Endothelial cell of umbilical vein (primary cell): ENCODE measurements at regions not wholly inside any gene's neighbourhood (a gene's known extent, or its start where the extent isn't known, plus 50 kb on each side); places are given as distances from the start of the nearest gene placed in this dataset.

Experiments
- BruUV-seq: library from RNA; stranded (reverse); fragments of 400-500 nt; replicated peaks from 2 replicates; lab custom pipeline; 2021; lab: Mats Ljungman, UMichigan
- CTCF ChIA-PET: fragments of 300-600, 350-600 bp; sonication (Branson Sonifier 250); formaldehyde crosslinking; loops from one replicate; lab custom pipeline; 2021; ENCODE audit warnings: antibody characterized with exemption, inconsistent platforms; lab: Charles Lee
- POLR2A ChIA-PET: fragments of 300-600, 350-600 bp; sonication (Branson Sonifier 250); formaldehyde crosslinking; loops from one replicate; lab custom pipeline; 2021; ENCODE audit warnings: antibody characterized with exemption, inconsistent platforms; lab: Charles Lee
- DNase-seq: peaks from one replicate; pipeline ENCODE4 v3.0.0-alpha.2; 2011; ENCODE audit warnings: low read depth, low spot score
- FAIRE-seq: peaks from 2 replicates; lab custom pipeline; 2011; peaks lifted over from hg19 to GRCh38; lab: Jason Lieb, UNC
- H2AFZ ChIP-seq: 2 replicates; pipeline ENCODE4 v1.6.0; 2012; ENCODE audit warnings: low read depth, low read length, control low read depth, inconsistent platforms
- H3K27ac ChIP-seq: 2 replicates; pipeline ENCODE4 v1.5.1; 2011; ENCODE audit warnings: low read depth, mild to moderate bottlenecking, control low read depth, low read length, moderate library complexity; ENCODE audit not compliant: insufficient read depth
- H3K27me3 ChIP-seq, 2 experiments: 2 replicates each; pipeline versions ENCODE4 v1.6.0 to v1.6.1; 2011; ENCODE audit warnings: low read length in 2 of 2, mixed read lengths in 1 of 2; ENCODE audit not compliant: control insufficient read depth in 2 of 2, insufficient read depth in 2 of 2
- H3K36me3 ChIP-seq, 2 experiments: 2 replicates in 1 of 2; 3 replicates in 1 of 2; pipeline ENCODE4 v1.5.1; 2011; ENCODE audit warnings: low read length in 2 of 2, mild to moderate bottlenecking in 1 of 2, moderate library complexity in 1 of 2; ENCODE audit not compliant: control insufficient read depth in 2 of 2, insufficient read depth in 2 of 2; ENCODE audit errors: extremely low read depth in 1 of 2
- H3K4me1 ChIP-seq: 3 replicates; pipeline ENCODE4 v1.5.1; 2011; ENCODE audit warnings: mild to moderate bottlenecking, low read length; ENCODE audit not compliant: control insufficient read depth, insufficient read depth; ENCODE audit errors: extremely low read depth
- H3K4me2 ChIP-seq: 2 replicates; pipeline ENCODE4 v1.6.1; 2011; ENCODE audit warnings: low read length, control low read depth, mixed read lengths; ENCODE audit not compliant: insufficient read depth
- H3K4me3 ChIP-seq, 3 experiments: fragments of 200-600 bp in 1 of 3; sonication (generic), shearing (Covaris generic) in 1 of 3; replicated peaks in 1 of 3; 2 replicates each; pipeline ENCODE4 v1.5.1; 2011 to 2016; ENCODE audit warnings: control low read depth in 3 of 3, low read length in 3 of 3, mild to moderate bottlenecking in 2 of 3, inconsistent platforms in 1 of 3, low read depth in 1 of 3, moderate library complexity in 1 of 3; ENCODE audit not compliant: insufficient read depth in 1 of 3
- H3K79me2 ChIP-seq: 2 replicates; pipeline ENCODE4 v1.6.0; 2012; ENCODE audit warnings: low read length, inconsistent platforms; ENCODE audit not compliant: control insufficient read depth, insufficient read depth
- H3K9ac ChIP-seq: replicated peaks from 2 replicates; pipeline ENCODE3; 2011; ENCODE audit warnings: low read length, control low read depth; ENCODE audit not compliant: insufficient read depth; ENCODE audit errors: extremely low read depth
- H3K9me1 ChIP-seq: replicated peaks from 3 replicates; pipeline ENCODE4 v1.6.0; 2011; ENCODE audit warnings: mild to moderate bottlenecking, low read length; ENCODE audit not compliant: control insufficient read depth, insufficient read depth; ENCODE audit errors: extremely low read depth
- H3K9me3 ChIP-seq: replicated peaks from 2 replicates; pipeline ENCODE4 v1.5.1; 2012; ENCODE audit warnings: low read length, inconsistent platforms; ENCODE audit not compliant: control insufficient read depth, insufficient read depth
- H4K20me1 ChIP-seq: replicated peaks from 2 replicates; pipeline ENCODE3; 2011; ENCODE audit warnings: mild to moderate bottlenecking, low read length; ENCODE audit not compliant: control insufficient read depth, insufficient read depth; ENCODE audit errors: extremely low read depth
- CTCF ChIP-seq, 2 donors: IDR thresholded peaks; 1 replicate in 1 of 2; 2 replicates in 1 of 2; pipeline ENCODE4 v1.5.1; 2011; ENCODE audit warnings: low read length in 2 of 2, mild to moderate bottlenecking in 2 of 2, moderate library complexity in 2 of 2, control low read depth in 1 of 2, inconsistent platforms in 1 of 2, low read depth in 1 of 2; ENCODE audit not compliant: insufficient read depth in 1 of 2; ENCODE audit errors: extremely low read depth in 1 of 2
- EZH2 ChIP-seq: IDR thresholded peaks from 2 replicates; pipeline ENCODE4 v1.6.1; 2012; ENCODE audit warnings: borderline replicate concordance, low read depth, mild to moderate bottlenecking, moderate library complexity, low read length, inconsistent platforms; ENCODE audit not compliant: severe bottlenecking
- FOS ChIP-seq: IDR thresholded peaks from 2 replicates; pipeline ENCODE4 v1.6.1; 2011; ENCODE audit warnings: mild to moderate bottlenecking, low read length, moderate library complexity, borderline replicate concordance; ENCODE audit not compliant: insufficient read depth
- GATA2 ChIP-seq: IDR thresholded peaks from 2 replicates; pipeline ENCODE4 v1.7.0; 2011; ENCODE audit warnings: low read depth, mild to moderate bottlenecking, moderate library complexity, mixed read lengths, low read length; ENCODE audit not compliant: insufficient read length, insufficient read depth
- JUN ChIP-seq: IDR thresholded peaks from 2 replicates; pipeline ENCODE4 v1.6.1; 2011; ENCODE audit warnings: borderline replicate concordance, low read depth; ENCODE audit not compliant: insufficient read length, insufficient read depth
- MYC ChIP-seq: IDR thresholded peaks from one replicate; pipeline ENCODE4 v1.6.1; 2011; ENCODE audit warnings: mild to moderate bottlenecking, low read depth, low read length
- POLR2A ChIP-seq: IDR thresholded peaks from 2 replicates; pipeline ENCODE4 v1.6.1; 2012; ENCODE audit warnings: low read depth, mild to moderate bottlenecking, control low read depth, low read length
- POLR2AphosphoS5 ChIP-seq: IDR thresholded peaks from 2 replicates; pipeline ENCODE4 v1.6.1; 2012; ENCODE audit warnings: low read depth, mild to moderate bottlenecking, control low read depth, low read length, moderate library complexity; ENCODE audit not compliant: insufficient read depth
- dilution Hi-C: fragments of 300-500 bp; cut with MboI; formaldehyde crosslinking; loops from one replicate; pipeline ENCODE4 v1.15.0; 2019; ENCODE audit warnings: low sequenced_read_pairs; ENCODE audit not compliant: extremely low pct_ligation_motif_present
- intact Hi-C: fragments of 100-400 bp; cut with micrococcal nuclease; formaldehyde crosslinking; loops from one replicate; pipeline ENCODE4 v1.10.0; 2022
- TF ChIP-seq, protein P1 (sequence below): IDR thresholded peaks from 2 replicates; pipeline ENCODE4 v1.6.1; 2011; ENCODE audit not compliant: insufficient read depth, insufficient read length

- no peak overlapping the region for H3K27ac ChIP-seq
- CTCF ChIA-PET, result no interaction called here
Measured at GRCh38 chr12:92294676-92295440, 149.2 kb upstream of the BTG1 start.

DNA sequence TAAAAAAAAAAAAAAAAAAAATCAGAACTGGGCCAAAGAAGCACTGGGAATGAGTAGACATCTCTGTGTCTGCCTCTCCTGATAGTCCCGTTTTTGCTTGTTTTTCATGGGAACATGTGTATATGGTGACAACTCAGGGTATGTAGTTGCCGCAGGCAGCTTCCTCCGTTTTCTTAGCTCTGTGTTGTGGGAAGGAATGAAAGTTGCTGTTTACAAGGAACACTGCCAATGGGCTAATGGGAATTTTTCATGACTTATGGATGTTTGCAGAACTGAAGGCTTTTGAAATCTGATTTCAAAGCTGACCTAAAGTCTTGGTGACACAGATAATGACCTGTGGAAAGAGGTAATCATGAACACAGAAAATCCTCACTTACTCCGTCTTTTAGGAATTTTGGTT lies 146.4 kb upstream of the BTG1 start:
- no peak overlapping the region for H2AFZ ChIP-seq

More at GRCh38 chr12:92294676-92295440, 149.2 kb upstream of the BTG1 start:
- dilution Hi-C loops, result no loop called here
- no peaks in the 10 kb centered on the region for H3K27me3 ChIP-seq
- H3K4me1 ChIP-seq, result peaks cover 9% of the 10 kb centered on the region
- POLR2A ChIA-PET, result no interaction called here
- FAIRE-seq, result no peak
- H2AFZ ChIP-seq, result no peak overlapping the region
- no peak overlapping the region for H3K9ac ChIP-seq
- no peaks in the 10 kb centered on the region for H3K9me3 ChIP-seq
- no peaks in the 10 kb centered on the region for H3K36me3 ChIP-seq
- no peaks in the 10 kb centered on the region for H3K9me1 ChIP-seq
- H3K79me2 ChIP-seq, result no peaks in the 10 kb centered on the region
- intact Hi-C loops, result no loop called here
- TF ChIP-seq POLR2A (no peak), EZH2 (no peak), GATA2 (no peak), FOS (no peak), JUN (no peak), POLR2AphosphoS5 (no peak)
- H4K20me1 ChIP-seq, result no peaks in the 10 kb centered on the region
- H3K4me3 ChIP-seq, result no peak overlapping the region
- BruUV-seq, result no TSS peak
- H3K4me2 ChIP-seq, result no peak overlapping the region
- DNase-seq, result no peak

More for the DNA sequence above, 146.4 kb upstream of the BTG1 start:
- DNase-seq, result no peak
- peaks cover 13% of the 10 kb centered on the region for H3K4me1 ChIP-seq
- FAIRE-seq, result no peak
- no peaks in the 10 kb centered on the region for H4K20me1 ChIP-seq
- no peaks in the 10 kb centered on the region for H3K36me3 ChIP-seq
- no peaks in the 10 kb centered on the region for H3K79me2 ChIP-seq
- H3K4me3 ChIP-seq, result no peak overlapping the region
- H3K9ac ChIP-seq, result no peak overlapping the region
- no peaks in the 10 kb centered on the region for H3K27me3 ChIP-seq
- no peaks in the 10 kb centered on the region for H3K9me1 ChIP-seq
- BruUV-seq, result no TSS peak
- intact Hi-C loops, result no loop called here
- dilution Hi-C loops, result no loop called here
- TF ChIP-seq, protein P1, sequence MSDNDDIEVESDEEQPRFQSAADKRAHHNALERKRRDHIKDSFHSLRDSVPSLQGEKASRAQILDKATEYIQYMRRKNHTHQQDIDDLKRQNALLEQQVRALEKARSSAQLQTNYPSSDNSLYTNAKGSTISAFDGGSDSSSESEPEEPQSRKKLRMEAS, result no peak
- TF ChIP-seq FOS (no peak), POLR2A (no peak), GATA2 (no peak), CTCF (IDR thresholded peaks at IDR 0.05; ENCODE audit: extremely low read depth in 1 of 2, insufficient read depth in 1 of 2, low read depth in 1 of 2, low read length in 2 of 2) (no peak), JUN (no peak), POLR2AphosphoS5 (no peak), MYC (no peak), EZH2 (no peak)
- ChIA-PET CTCF (interaction anchor here (1.2 kb wide), 1 partner anchor 83 kb away, joined by 3 read pairs; no protein-coding TSS in a partner anchor), POLR2A (no interaction called here)
- no peak overlapping the region for H3K27ac ChIP-seq
- H3K9me3 ChIP-seq, result no peaks in the 10 kb centered on the region
- no peak overlapping the region for H3K4me2 ChIP-seq
